GM12878 (cell line): ENCODE measurements at regions not wholly inside any gene's neighbourhood (a gene's known extent, or its start where the extent isn't known, plus 50 kb on each side); places are given as distances from the start of the nearest gene placed in this dataset.

Source experiments
- CTCF ChIP-seq, 3 experiments: IDR thresholded peaks in 2 of 3; conservative IDR thresholded peaks in 1 of 3; 2 replicates each; pipeline ENCODE4 v1.5.1; 2011; ENCODE audit warnings: low read depth in 3 of 3, low read length in 3 of 3, mild to moderate bottlenecking in 3 of 3, control low read depth in 2 of 3, moderate library complexity in 2 of 3, inconsistent platforms in 1 of 3, mixed read lengths in 1 of 3; ENCODE audit not compliant: control insufficient read depth in 2 of 3, insufficient read depth in 1 of 3; ENCODE audit errors: extremely low read depth in 1 of 3
- EZH2 ChIP-seq: IDR thresholded peaks from 2 replicates; pipeline ENCODE4 v1.6.1; 2012; ENCODE audit warnings: low read depth, mild to moderate bottlenecking, control low read depth, inconsistent platforms, low read length, borderline replicate concordance; ENCODE audit not compliant: control insufficient read depth
- POLR2A ChIP-seq: IDR thresholded peaks from 2 replicates; pipeline ENCODE4 v1.6.1; 2011; ENCODE audit warnings: low read depth, mild to moderate bottlenecking, low read length

- no peak for TF ChIP-seq POLR2A
- TF ChIP-seq EZH2, result no peak
- TF ChIP-seq CTCF (IDR thresholded peaks at IDR 0.05 in 2 of 3, conservative IDR thresholded peaks at IDR 0.05 in 1 of 3; ENCODE audit: control insufficient read depth in 2 of 3, extremely low read depth in 1 of 3, insufficient read depth in 1 of 3, low read depth in 3 of 3, low read length in 3 of 3), result no peak
Measured at GRCh38 chr5:145015146-145015545, 820.0 kb downstream of the PRELID2 start.
